Cerebellar nuclear complex (tissue), 1 donor: ENCODE measurements at regions not wholly inside any gene's neighbourhood (a gene's known extent, or its start where the extent isn't known, plus 50 kb on each side); places are given as distances from the start of the nearest gene placed in this dataset.
"Not testable (repeated sequence)": the region's sequence is repeated elsewhere in the genome, so short reads cannot be mapped to it uniquely, and the experiment has no call there.

Source experiments
- DNase-seq, 2 experiments: peaks; one replicate each; lab custom pipeline; 2025; lab: John Stamatoyannopoulos, UW

DNA sequence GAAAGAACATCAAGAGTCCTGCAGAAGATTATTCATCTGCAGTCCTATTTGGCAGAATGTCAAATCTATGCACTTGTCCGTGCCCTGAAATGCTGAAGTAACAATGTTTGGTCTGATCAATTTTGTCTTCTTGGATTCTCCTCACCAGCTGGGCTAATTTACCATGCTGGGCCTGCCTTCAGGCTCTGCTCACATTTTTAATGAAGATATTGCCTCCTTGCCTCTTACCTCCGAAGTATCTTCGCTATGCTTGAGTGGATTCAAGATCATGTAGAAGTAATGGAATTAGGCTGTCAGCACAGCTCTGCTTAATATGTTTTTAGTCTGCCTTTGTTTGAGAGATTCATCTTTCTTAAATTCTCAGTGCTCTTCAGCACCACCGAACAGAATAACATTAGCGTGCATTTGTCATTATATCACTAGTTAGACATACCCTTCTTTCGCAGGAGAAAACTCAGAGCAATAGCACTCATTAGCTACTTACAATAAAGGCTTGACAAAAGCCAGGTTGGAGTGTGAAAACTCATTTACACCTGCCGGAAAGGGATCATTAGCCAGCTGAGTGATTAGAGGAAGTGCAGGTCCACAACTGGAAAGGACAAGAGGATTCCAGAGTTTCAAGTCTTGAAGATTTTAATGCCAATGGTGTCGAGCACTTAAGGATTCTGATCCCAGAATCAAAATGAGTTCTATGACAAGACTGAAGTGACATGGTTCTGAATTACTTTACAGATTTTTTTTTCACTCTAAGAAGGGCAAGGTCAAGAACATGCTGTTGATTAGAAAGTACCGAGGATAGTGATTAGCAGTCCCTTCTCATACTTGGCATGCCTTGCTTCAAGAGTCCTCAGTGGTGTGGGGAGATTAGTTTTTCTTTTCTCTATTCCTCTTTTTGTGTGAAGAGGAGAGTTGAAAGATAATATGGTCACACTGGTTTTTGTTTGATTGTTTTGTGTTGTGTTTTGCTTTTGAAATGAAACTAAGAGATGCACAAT lies 405.6 kb upstream of the TOM1L1 start:
- DNase-seq, result no peak

DNA sequence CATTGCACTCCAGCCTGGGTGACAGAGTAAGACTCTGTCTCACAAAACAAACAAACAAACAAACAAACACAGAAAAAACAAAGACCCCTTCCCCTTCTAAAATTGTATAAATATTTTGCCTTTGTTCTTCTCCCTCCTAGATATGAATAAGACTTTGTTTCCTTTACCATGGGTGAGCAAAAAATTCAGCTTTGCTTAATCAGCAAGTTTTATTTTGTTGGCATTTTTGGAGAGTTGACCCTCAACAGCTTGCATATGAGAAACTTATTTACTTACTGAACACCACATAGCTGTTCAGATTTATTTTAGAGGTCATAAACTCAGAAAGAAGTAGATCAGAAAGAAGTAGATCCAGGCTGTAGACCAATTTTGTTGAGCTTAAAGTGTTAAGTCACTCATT lies 395.2 kb upstream of the TOM1L1 start:
- DNase-seq, result no peak

DNA sequence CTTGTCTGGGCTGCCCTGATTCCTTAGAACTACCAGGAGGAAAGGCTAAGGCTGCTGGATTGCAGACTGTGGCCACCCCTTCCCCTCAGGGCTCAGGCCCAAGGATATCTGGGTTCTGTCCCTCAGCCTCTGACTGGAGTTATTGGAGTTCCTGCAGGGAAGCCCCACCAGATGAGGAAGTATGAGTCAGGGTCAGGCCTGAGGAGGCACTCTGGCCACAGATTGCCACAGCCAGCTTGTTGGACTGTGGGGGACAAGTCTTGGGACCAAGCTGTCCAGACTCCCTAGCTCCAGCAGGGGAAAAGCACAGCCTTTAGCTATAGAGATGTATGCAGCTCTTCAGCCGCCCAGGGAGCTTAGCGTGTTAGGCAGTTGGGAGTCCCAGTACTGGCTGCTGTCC lies 381.9 kb upstream of the TOM1L1 start:
- no peak for DNase-seq

DNA sequence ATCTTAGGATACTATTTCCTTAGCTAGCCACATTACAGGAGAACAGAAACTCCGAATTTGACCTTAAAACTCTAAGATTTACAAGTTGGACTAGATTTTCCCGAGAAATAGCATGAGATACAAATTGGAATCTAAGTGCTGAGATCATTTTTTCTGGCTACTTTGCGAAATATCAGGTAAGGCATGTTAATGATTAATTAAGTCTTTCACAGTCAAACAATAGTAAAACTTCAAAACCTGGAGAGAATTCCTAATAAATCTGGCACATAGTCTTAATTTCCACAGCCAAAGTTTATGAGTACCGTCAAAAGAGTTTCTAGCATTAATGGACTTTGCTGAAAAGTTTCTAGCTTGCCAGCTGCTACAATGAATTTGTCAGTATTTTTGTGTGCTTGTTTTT lies 379.5 kb upstream of the TOM1L1 start:
- no peak for DNase-seq

DNA sequence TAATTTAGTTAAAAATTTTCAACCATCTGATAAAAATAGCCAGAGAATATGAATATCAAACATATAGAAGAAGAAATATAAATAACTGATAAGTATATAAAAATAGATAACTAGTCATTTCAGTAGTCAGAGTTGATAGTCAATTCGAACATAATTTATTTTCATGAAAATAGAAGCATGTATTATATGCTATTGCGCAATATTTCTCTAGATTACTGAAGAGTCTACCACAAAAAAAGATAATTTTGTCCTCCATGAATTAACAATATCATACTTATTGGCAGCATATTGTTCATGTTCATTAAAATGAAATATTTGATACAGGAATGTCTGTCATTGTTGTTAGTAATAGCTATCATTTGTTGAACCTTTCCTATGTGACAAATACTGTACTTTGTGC lies 376.2 kb upstream of the TOM1L1 start:
- DNase-seq, result no peak

DNA sequence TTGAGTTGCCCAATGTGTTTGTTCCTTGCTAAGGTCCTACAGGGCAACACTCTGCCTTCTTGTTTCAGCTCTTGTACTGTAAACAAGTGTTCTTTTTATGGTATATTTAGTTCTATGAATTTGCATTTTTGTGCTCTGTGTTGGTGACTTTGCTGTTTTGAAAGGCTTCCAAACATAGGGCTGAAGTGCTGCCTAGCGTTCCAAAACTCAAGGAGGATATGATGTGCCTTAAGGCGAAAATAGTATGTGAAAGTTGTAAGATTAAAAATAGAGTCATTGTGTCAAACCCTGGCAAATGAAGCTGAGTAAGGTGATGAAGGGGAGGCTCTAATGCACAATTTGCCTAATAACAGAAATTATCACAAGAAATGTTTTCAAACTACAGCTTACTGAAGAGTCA lies 372.7 kb upstream of the TOM1L1 start:
- no peak for DNase-seq

DNA sequence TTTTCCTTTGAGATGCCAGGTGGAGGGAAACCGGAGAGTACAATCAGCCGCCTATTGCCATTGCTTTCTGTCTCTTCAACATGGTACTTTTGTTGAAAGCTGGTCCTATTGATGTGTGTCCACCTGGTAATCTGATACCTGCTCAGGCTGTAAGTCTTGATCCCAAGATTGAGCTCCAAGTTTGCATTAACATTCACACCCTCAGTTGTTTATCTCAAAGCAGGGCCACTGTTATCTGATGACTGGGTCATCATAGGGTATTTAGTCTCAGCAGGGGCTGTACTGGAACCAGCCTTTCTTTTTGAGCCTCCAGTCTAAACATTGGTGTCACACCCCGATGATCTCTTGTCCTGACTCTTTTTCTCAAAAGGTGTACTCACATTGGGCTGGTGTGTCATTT lies 370.3 kb upstream of the TOM1L1 start:
- DNase-seq, result no peak

DNA sequence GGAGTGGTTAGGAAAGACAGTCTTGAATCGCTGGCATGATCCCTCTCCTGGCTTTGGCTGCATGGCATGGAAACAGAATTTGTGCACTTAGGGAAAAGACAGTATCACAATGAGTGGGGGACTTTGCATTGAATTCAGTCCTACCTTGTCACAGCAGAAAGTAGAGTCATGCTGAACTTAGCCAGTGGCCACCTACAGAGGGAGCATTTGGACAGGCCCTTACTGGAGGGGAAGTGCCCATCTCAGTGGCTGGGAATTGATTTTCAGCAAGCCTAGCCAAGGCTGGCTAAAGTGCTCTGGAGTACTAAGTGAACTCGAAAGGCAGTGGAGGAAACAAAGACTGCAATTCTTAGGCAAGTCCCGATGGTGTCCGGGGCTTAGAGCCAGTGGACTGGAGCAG lies 364.3 kb upstream of the TOM1L1 start:
- DNase-seq, result no peak

DNA sequence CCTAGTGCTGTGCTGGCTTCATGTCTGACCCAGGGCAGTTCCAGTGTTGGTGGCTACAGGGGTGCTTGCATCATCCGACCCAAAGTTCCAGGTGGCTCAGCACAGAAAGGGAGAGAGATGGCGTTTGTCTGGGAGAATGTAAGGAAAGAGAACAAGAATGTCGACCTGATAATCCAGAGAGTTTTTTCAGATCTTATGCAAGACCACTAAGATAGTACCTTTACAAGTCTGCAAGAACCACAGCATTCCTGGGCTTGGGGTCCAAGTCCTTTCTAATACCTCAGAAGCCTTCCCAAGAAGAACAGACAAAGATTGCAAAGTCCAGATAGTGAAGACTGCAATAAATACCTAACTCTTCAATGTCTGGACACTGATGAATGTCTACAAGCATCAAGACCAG lies 363.0 kb upstream of the TOM1L1 start:
- DNase-seq, result no peak

DNA sequence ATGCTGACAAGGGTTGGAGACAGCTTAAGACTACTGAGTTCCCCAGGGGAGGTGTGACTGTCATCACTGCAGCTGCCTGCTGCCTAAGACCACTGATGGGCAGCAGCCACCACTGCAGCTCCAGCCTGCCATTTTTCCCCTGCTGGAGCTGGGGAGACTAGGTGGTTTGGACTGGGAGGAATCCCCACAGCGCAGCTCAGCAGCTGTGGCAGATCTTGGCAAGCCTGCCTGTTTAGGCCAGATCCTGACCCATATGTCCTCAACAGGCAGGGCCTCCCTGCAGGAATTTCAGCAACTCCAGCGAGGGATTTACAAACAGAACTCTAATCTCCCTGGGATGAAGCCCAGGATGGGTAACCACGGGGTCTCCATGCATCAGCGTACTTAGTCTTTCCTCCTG lies 356.4 kb upstream of the TOM1L1 start:
- DNase-seq, result no peak

DNA sequence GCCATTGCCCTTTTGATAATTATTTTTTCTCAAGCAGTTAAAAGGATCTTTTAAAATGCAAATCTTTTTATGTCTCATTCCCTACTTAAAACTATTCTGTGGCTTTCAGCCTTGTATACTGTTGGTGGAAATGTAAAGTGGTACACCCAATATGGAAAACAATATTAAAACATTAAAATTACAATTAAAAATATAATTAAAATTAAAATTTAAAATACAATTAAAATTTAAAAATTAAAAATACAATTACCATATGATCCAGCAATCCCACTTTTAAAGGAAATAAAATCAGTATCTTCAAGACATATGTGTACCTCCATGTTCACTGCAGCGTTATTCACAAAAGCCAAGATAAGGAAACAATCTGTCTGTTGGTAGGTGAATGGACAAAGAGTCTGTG lies 340.8 kb upstream of the TOM1L1 start:
- DNase-seq, result no peak

DNA sequence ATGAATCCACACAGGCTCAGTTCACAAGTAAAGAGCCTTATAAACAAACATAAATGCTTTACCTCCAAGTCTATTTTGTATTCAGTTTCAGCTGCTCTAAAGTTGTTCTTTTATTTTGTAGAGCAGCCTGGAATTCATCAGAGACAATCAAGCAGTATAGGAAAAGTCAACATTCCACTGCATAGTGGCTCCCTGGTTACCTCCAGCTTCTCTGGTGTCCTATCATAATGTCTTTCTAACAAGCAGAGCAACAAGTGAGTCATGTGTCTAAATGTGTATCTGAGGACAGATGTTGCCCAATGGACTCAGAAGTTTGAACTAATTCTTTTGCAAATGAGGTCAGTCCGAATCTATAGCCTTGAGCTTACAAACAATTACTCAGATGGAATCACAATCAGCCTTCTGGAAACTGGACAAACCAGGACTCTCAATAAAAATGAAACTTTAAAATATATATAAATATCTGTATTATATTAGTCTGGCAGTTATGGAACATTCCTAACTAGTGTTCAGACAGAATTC lies 292.0 kb upstream of the TOM1L1 start:
- no peak for DNase-seq

DNA sequence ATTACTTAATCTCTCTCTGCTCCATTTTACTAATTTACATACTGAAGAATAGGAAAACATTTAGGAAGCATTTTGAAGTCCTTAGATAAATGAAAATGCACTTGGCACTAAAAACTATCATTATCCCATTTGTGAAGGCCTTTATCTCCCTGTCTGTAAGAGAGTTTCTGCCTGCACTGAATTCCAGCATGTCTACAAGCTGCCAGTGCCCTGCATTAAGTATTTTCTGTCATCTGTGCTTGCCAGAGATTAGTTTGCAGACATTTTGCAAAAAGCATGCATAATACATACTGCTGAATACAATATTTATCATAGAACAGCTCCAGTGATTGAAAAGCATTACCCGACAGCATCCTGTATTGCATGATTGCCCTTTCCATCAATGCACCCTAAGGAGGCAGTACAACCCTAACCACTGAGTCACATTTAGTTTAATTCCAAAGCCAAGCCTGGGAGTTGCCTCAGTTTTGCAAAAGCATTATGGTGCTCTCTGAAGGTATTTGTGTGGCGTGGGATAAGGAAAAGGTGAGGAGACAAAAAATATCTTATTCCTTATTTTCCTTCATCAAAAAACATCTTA lies 280.2 kb upstream of the TOM1L1 start:
- no peak for DNase-seq

DNA sequence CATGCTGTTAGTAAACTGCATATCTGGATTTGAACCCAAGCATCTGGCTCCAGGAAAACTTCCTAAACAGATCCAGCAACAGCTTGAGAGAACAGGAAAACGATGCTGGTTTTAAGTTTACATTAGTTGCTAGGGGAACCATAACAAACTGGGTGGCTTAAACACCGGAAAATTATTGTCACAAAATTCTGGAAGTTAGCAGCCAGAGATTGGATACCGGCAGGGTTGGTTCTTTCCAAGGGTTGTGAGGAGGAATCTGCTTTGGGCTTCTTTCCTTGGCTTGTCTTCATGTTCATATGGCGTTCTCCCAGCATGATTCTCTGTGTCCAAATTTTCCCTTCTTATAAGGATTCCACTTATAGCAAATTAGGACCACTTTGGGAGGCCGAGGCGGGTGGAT lies 276.9 kb upstream of the TOM1L1 start:
- DNase-seq, result no peak

DNA sequence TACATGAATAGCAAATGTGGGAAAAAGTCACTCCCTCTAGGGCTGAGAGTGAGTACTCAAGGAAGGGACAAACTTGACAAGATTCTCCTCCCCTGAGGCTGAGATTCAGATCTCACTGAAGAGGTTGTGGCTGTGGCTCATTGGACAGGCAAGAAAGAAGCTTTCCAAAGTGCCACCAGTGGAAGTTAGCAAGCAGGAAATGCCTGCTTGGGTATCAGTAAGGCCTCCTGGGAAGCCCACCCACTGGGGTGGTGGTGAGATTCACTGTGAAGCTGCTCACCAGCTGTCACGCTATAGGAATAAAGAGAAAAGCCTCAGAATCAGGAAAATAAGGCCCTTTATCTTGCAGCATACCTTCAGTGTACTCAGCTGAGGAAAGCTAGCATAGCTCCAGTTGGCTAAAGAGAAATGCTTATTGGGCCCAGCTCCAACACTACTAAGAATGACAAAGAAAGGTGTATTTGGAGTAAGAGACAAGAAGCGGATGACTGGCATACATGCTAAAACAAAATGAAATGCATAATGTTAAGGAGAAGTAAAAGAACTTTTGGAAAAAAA lies 274.4 kb upstream of the TOM1L1 start:
- no peak for DNase-seq

DNA sequence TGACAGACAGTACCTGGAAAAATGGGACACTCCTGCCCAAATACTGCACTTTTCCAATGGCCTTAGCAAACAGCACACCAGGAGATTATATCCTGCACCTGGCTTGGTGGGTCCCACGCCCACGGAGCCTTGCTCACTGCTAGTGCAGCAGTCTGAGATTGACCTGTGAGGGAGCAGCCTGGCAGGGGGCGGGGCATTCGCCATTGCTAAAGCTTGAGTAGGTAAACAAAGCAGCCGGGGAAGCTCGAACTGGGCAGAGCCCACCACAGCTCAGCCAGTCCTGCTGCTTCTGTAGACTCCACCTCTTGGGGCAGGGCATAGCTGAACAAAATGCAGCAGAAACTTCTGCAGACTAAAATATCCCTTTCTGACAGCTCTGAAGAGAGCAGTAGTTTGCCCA lies 261.2 kb upstream of the TOM1L1 start:
- DNase-seq, result not testable (repeated sequence)

DNA sequence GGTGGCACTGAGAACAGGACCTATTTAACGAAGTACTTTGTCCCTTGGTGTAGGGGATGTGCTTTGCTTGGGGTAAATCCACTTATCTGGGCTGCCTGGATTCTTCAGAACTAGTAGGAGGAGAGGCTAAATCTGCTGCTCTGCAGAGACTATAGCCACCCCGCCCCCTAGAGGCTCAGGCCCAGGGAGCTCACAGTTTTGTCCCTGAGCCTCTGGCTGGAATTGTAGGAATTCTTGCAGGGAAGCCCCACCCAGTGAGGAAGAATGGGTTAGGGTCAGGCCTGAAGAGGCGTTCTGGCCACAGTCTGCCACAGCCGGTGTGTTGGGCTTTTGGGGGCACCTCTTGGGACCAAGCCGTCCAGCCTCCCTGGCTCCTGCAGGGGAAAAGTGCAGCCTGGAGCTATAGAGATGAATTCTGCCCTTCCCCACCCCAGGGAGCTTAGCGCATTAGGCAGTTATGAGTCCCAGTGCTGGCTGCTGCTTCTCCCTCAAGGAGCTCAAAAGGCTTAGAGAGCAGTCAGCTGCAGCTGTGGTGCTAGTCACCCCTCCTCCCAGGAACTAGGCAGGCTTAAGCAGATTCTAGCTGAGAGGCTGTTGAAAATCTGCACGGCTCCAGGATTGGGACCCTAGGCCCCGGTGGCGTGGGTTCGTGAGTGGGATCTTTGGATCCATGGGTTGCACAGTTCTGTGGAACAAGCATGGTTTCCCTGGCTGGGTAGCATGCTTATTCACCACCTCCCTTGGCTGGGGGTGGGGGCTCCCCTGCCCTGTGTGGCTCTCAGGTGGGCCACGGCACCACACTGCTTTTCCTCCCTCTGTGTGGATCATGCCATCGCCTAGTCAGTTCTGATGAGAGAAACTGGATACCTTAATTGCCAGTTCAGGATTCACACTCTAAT lies 237.4 kb upstream of the TOM1L1 start:
- DNase-seq, result no peak

DNA sequence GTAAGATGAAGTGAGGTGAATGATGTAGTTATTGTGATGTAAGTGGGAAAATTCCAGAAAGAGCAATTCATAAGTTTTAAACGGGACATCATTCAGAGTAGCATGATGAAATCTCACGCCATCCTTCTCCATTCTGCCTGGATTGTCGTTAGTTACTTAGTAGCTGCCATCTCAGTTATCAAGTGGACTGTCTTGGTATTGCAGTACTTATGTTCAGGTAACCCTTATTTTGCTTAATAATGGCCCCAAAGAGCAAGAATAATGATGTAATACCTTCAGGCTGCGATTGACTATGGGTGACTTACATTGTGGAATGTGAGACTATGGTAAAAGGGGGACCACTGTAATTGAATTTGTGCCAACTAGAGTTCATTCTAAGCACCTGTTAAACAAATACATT lies 234.1 kb upstream of the TOM1L1 start:
- no peak for DNase-seq

DNA sequence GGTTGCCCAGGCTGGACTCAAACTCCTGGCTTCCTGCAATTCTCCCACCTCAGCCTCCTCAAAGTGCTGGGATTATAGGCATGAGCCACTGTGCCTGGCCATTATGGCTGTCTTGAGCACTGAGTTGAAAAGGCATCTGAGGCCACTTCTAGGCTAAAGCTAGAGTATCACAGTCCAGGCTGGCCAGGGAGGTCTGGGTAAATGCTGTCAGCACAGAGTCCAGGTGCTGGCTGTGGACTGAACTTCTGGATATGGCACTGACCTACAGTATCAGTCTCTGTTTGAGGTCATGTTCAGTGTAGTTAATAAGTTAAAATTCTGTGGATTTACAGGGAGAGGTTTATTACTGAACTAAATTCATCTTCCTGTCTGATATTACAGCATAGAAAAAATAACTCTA lies 222.5 kb upstream of the TOM1L1 start:
- no peak for DNase-seq

DNA sequence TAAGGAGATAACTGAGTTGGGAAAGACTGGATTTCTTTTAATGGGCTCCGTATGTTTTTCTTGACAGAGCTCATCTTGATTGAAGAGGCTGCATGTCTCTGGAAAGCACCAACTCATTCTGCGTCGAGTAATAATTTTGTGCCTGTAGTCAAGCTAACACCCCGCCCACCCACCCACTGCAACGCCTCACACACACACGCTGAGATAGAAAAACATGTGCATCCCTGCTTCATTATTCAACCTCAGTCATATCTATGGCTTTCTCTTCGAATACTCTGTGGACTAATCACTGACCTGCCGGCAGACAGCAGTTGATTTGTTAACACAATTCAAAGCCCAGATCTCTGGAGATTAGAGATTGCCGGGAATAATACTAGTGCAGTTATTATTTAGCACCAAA lies 220.2 kb upstream of the TOM1L1 start:
- DNase-seq, result no peak

DNA sequence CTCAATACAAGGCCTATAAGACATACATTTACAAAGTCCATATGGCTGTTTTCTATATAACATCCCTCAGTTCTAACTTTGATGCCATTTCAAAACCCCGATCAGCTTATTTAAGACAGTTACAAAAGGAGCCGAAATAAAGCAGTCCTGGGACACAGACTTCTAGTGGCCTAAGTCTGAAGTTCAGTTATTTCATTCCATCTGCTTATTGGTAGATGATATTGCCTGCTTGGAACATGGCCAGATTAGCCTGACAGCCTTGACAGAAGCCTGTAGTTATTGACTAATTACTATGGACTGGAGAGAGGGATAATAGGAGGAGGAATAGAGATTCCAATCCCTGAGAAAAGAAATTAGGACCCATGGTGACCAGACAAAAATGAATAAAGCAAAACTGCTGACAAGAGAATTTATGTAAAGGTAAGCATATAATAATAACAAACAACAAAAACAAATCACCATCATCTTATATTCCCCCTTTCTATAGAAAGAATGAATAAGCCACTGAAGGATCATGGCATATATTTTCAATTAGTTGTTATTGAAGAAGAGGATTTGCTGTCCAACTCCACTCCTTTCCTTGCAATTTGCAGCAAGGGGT lies 206.3 kb upstream of the TOM1L1 start:
- no peak for DNase-seq

DNA sequence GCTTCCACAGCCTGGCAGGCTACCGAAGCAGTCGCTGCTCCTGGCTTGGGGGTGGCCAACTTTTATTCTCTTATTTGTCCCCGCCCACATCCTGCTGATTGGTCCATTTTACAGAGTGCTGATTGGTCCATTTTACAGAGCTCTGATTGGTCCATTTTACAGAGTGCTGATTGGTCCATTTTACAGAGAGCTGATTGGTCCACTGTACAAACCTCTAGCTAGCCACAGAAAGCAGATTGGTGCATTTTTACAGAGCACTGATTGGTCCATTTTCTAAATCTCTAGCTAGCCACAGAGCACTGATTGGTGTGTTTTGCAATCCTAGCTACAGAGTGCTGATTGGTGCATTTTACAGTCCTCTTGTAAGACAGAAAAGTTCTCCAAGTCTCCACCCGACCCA lies 187.9 kb upstream of the TOM1L1 start:
- not testable (repeated sequence) for DNase-seq
